DOHH2 (cell line): ENCODE measurements at regions not wholly inside any gene's neighbourhood (a gene's known extent, or its start where the extent isn't known, plus 50 kb on each side); places are given as distances from the start of the nearest gene placed in this dataset.

ENCODE experiments used
- EZH2phosphoT487 ChIP-seq: fragments of 200-600 bp; sonication (generic); IDR thresholded peaks from 2 replicates; pipeline ENCODE4 v1.6.1; 2017; ENCODE audit warnings: borderline replicate concordance, mild to moderate bottlenecking, antibody characterized with exemption, low read length, moderate library complexity, mixed read lengths
- TF ChIP-seq, protein P1 (sequence below): fragments of 200-600 bp; sonication (generic); IDR thresholded peaks from one replicate; pipeline ENCODE4 v1.5.1; 2014; ENCODE audit warnings: antibody characterized with exemption, mild to moderate bottlenecking, low read depth, low read length; ENCODE audit not compliant: poor library complexity, severe bottlenecking

DNA sequence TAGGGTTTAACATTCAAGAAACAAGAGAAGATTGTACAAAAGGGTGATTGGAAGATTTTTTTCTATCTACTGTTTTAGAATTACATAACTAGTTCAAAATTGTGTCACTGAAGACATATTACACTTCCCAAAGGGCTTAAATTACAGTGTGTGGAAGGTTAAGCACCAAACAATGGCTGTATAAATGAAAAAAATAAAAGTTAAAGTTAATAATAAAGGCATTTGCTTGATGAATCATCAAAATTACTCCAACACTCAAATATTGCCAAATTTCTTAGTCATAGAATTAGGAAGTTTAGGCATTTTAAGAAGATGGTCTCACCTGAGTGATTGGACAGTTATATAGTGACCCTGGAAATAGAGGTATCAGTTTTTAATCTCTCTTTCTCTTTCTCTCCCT lies 227.6 kb upstream of the CARD18 start:
- TF ChIP-seq, protein P1, sequence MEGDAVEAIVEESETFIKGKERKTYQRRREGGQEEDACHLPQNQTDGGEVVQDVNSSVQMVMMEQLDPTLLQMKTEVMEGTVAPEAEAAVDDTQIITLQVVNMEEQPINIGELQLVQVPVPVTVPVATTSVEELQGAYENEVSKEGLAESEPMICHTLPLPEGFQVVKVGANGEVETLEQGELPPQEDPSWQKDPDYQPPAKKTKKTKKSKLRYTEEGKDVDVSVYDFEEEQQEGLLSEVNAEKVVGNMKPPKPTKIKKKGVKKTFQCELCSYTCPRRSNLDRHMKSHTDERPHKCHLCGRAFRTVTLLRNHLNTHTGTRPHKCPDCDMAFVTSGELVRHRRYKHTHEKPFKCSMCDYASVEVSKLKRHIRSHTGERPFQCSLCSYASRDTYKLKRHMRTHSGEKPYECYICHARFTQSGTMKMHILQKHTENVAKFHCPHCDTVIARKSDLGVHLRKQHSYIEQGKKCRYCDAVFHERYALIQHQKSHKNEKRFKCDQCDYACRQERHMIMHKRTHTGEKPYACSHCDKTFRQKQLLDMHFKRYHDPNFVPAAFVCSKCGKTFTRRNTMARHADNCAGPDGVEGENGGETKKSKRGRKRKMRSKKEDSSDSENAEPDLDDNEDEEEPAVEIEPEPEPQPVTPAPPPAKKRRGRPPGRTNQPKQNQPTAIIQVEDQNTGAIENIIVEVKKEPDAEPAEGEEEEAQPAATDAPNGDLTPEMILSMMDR: no peak
- TF ChIP-seq EZH2phosphoT487: no peak
